ENCODE measurements at regions not wholly inside any gene's neighbourhood (a gene's known extent, or its start where the extent isn't known, plus 50 kb on each side); places are given as distances from the start of the nearest gene placed in this dataset.

DNA sequence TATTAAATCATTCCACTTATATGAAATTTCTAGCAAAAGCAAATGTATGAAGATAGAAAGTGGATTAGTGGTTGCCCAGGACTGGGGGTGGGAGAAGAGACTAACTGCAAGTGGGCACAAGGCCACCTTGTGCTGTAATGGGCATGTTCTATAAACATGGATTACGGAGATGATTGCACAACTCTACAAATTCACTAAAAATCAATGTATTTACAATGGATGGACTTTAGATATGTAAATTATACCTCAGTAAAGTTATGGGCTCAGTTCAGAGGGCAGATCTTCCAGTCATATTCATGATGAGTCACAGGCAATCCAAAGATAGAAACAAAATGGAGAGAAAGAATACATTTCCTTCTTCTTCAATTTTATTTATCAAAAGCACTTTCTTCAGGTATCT is 173.9 kb downstream of the NDUFA12 start:
- BruUV-seq (replicated peaks), result no TSS peak
- in situ Hi-C loops (cut with HindIII; ENCODE audit: low pct_unique_long_range_greater_than_20kb, low sequenced_read_pairs), result no loop called here
- ChIA-PET CTCF (no interaction called here), POLR2A (no interaction called here)
- intact Hi-C loops (cut with micrococcal nuclease; ENCODE audit: unreplicated experiment), result no loop called here
- H3K27ac ChIP-seq (ENCODE audit: low read length), result no peak overlapping the region
- H3K4me1 ChIP-seq (ENCODE audit: control insufficient read depth, insufficient read depth, low read length), result no peaks in the 10 kb centered on the region
- DNase-seq (ENCODE audit: low read depth, low spot score) (no peak), ATAC-seq (no peak)
- TF ChIP-seq, protein P1, sequence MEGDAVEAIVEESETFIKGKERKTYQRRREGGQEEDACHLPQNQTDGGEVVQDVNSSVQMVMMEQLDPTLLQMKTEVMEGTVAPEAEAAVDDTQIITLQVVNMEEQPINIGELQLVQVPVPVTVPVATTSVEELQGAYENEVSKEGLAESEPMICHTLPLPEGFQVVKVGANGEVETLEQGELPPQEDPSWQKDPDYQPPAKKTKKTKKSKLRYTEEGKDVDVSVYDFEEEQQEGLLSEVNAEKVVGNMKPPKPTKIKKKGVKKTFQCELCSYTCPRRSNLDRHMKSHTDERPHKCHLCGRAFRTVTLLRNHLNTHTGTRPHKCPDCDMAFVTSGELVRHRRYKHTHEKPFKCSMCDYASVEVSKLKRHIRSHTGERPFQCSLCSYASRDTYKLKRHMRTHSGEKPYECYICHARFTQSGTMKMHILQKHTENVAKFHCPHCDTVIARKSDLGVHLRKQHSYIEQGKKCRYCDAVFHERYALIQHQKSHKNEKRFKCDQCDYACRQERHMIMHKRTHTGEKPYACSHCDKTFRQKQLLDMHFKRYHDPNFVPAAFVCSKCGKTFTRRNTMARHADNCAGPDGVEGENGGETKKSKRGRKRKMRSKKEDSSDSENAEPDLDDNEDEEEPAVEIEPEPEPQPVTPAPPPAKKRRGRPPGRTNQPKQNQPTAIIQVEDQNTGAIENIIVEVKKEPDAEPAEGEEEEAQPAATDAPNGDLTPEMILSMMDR (IDR thresholded peaks at IDR 0.05), result no peak
- TF ChIP-seq POLR2AphosphoS5 (IDR thresholded peaks at IDR 0.05; ENCODE audit: low read depth, low read length) (no peak), SIN3A (IDR thresholded peaks at IDR 0.05; ENCODE audit: borderline replicate concordance, insufficient read depth, low read depth, low read length) (no peak), TCF7L2 (IDR thresholded peaks at IDR 0.05; ENCODE audit: low read depth, low read length) (no peak)
- TF ChIP-seq, protein P2, sequence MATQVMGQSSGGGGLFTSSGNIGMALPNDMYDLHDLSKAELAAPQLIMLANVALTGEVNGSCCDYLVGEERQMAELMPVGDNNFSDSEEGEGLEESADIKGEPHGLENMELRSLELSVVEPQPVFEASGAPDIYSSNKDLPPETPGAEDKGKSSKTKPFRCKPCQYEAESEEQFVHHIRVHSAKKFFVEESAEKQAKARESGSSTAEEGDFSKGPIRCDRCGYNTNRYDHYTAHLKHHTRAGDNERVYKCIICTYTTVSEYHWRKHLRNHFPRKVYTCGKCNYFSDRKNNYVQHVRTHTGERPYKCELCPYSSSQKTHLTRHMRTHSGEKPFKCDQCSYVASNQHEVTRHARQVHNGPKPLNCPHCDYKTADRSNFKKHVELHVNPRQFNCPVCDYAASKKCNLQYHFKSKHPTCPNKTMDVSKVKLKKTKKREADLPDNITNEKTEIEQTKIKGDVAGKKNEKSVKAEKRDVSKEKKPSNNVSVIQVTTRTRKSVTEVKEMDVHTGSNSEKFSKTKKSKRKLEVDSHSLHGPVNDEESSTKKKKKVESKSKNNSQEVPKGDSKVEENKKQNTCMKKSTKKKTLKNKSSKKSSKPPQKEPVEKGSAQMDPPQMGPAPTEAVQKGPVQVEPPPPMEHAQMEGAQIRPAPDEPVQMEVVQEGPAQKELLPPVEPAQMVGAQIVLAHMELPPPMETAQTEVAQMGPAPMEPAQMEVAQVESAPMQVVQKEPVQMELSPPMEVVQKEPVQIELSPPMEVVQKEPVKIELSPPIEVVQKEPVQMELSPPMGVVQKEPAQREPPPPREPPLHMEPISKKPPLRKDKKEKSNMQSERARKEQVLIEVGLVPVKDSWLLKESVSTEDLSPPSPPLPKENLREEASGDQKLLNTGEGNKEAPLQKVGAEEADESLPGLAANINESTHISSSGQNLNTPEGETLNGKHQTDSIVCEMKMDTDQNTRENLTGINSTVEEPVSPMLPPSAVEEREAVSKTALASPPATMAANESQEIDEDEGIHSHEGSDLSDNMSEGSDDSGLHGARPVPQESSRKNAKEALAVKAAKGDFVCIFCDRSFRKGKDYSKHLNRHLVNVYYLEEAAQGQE (IDR thresholded peaks at IDR 0.05; ENCODE audit: insufficient read depth in 1 of 2, low read depth in 2 of 2, low read length in 1 of 2), result no peak
- no peaks in the 10 kb centered on the region for H3K9me3 ChIP-seq (ENCODE audit: control insufficient read depth, insufficient read depth, low read depth, low read length)
- H3K4me3 ChIP-seq (ENCODE audit: low read depth in 2 of 2, low read length in 2 of 2), result no peak overlapping the region
- H3K36me3 ChIP-seq (ENCODE audit: control insufficient read depth, insufficient read depth, low read length), result no peaks in the 10 kb centered on the region
- no peaks in the 10 kb centered on the region for H3K27me3 ChIP-seq (ENCODE audit: control insufficient read depth, insufficient read depth, low read length)

DNA sequence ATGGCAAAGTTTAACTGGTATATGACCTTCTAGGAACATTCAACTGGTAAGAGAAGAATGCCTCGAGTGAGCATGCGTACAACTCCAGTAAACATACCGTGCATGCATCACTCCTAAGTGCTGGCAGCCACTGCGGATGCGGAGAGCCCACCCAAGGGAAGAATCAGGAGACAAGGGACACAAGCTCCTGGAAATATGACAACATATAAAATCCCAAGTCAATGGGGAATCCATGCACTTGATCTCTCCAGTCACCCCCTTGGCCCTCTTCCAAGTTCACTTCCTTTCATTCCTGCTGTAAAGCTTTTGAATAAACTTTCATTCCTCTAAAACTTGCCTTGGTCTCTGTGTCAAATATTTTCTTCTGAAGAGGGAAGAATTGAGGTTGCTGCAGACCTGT is 168.7 kb upstream of the TMCC3 start:
- intact Hi-C loops (cut with micrococcal nuclease; ENCODE audit: unreplicated experiment) (no loop called here), in situ Hi-C loops (cut with HindIII; ENCODE audit: low pct_unique_long_range_greater_than_20kb, low sequenced_read_pairs) (no loop called here)
- Histone ChIP-seq H3K9me3 (ENCODE audit: control insufficient read depth, insufficient read depth, low read depth, low read length) (peaks cover 3% of the 10 kb centered on the region; the same call in 1 of the 2 replicates), H3K4me3 (ENCODE audit: low read depth in 2 of 2, low read length in 2 of 2) (no peak overlapping the region), H3K4me1 (ENCODE audit: control insufficient read depth, insufficient read depth, low read length) (no peaks in the 10 kb centered on the region), H3K27ac (ENCODE audit: low read length) (no peak overlapping the region), H3K36me3 (ENCODE audit: control insufficient read depth, insufficient read depth, low read length) (no peaks in the 10 kb centered on the region), H3K27me3 (ENCODE audit: control insufficient read depth, insufficient read depth, low read length) (no peaks in the 10 kb centered on the region)
- ATAC-seq, result no peak
- POLR2A ChIA-PET, result no interaction called here
- CTCF ChIA-PET, result no interaction called here
- no TSS peak for BruUV-seq (replicated peaks)
- TF ChIP-seq SIN3A (IDR thresholded peaks at IDR 0.05; ENCODE audit: borderline replicate concordance, insufficient read depth, low read depth, low read length) (no peak), POLR2AphosphoS5 (IDR thresholded peaks at IDR 0.05; ENCODE audit: low read depth, low read length) (no peak), TCF7L2 (IDR thresholded peaks at IDR 0.05; ENCODE audit: low read depth, low read length) (no peak)
- TF ChIP-seq, protein P1 (IDR thresholded peaks at IDR 0.05), result no peak
- TF ChIP-seq, protein P2 (IDR thresholded peaks at IDR 0.05; ENCODE audit: insufficient read depth in 1 of 2, low read depth in 2 of 2, low read length in 1 of 2), result no peak
- no peak for DNase-seq (ENCODE audit: low read depth, low spot score)

Data from Panc1 (cell line).